ENCODE measurements at regions not wholly inside any gene's neighbourhood (a gene's known extent, or its start where the extent isn't known, plus 50 kb on each side); places are given as distances from the start of the nearest gene placed in this dataset.

GRCh38 chr5:116938488-116938887 is 363.9 kb upstream of the SEMA6A start:
- FAIRE-seq: no peak
- SMC1A ChIA-PET (ENCODE audit: uncharacterized antibody, unreplicated experiment): interaction anchor here (1.2 to 1.4 kb wide), 2 partner anchors 9 to 362 kb away, joined by 3 to 5 read pairs; no protein-coding TSS in a partner anchor

GRCh38 chr5:116935561-116936162 is 361.0 kb upstream of the SEMA6A start:
- DNase-seq (ENCODE audit: low read depth, low spot score) (no peak), ATAC-seq (no peak), FAIRE-seq (no peak)
- Histone ChIP-seq H3K4me2 (ENCODE audit: control insufficient read depth, insufficient read depth) (no peak overlapping the region), H2AFZ (ENCODE audit: control insufficient read depth, low read depth, low read length) (no peak overlapping the region), H3K4me1 (ENCODE audit: control insufficient read depth, insufficient read depth, low read length) (no peaks in the 10 kb centered on the region), H3K27ac (ENCODE audit: control insufficient read depth, insufficient read depth) (no peak overlapping the region), H3K27me3 (replicated peaks in 1 of 2; ENCODE audit: control insufficient read depth in 2 of 2, insufficient read depth in 2 of 2, low read length in 1 of 2) (no peaks in the 10 kb centered on the region; a peak in 1 of 4 replicates), H3K4me3 (no peak overlapping the region), H3K36me3 (ENCODE audit: control insufficient read depth in 2 of 2, insufficient read depth in 2 of 2, low read length in 1 of 2) (no peaks in the 10 kb centered on the region), H3K79me2 (ENCODE audit: control insufficient read depth, insufficient read depth, low read length) (no peaks in the 10 kb centered on the region), H4K20me1 (ENCODE audit: control insufficient read depth, insufficient read depth) (no peaks in the 10 kb centered on the region), H3K9me3 (replicated peaks; ENCODE audit: control insufficient read depth, insufficient read depth, low read length) (no peaks in the 10 kb centered on the region), H3K9ac (ENCODE audit: control insufficient read depth, insufficient read depth, low read length) (no peak overlapping the region)
- ChIA-PET RAD21 (ENCODE audit: unreplicated experiment) (interaction anchor here (0.6 to 1.4 kb wide), 4 partner anchors 15 to 184 kb away, joined by 3 to 4 read pairs (median 3); no protein-coding TSS in a partner anchor), POLR2A (no interaction called here), CTCF (interaction anchor here (0.7 to 1.4 kb wide), 2 partner anchors 13 to 359 kb away, joined by 4 to 5 read pairs; no protein-coding TSS in a partner anchor), SMC1A (ENCODE audit: uncharacterized antibody, unreplicated experiment) (interaction anchor here (0.6 to 0.9 kb wide), 2 partner anchors 35 to 371 kb away, joined by 3 read pairs; no protein-coding TSS in a partner anchor)
- in situ Hi-C loops (cut with MboI) (no loop called here), intact Hi-C loops (cut with micrococcal nuclease; ENCODE audit: unreplicated experiment) (no loop called here)
- WGBS (ENCODE audit: insufficient coverage, insufficient replicate concordance, low lambda C conversion rate, missing lambda C conversion rate): 44% methylated on average over 2 of the region's 2 CpGs
- no TSS peak for BruUV-seq (replicated peaks)
- no peak for TF ChIP-seq ELK1 (IDR thresholded peaks at IDR 0.05; ENCODE audit: low read depth, low read length)
- no peak for TF ChIP-seq SIX5 (IDR thresholded peaks at IDR 0.05; ENCODE audit: low read depth, low read length, severe bottlenecking)
- TF ChIP-seq ZNF384 (IDR thresholded peaks at IDR 0.05; ENCODE audit: borderline replicate concordance, low read depth, low read length): no peak
- TF ChIP-seq ZBTB33 (IDR thresholded peaks at IDR 0.05): no peak
- no peak for TF ChIP-seq HCFC1 (IDR thresholded peaks at IDR 0.05; ENCODE audit: low read length)
- no peak for TF ChIP-seq ZNF207 (IDR thresholded peaks at IDR 0.05; ENCODE audit: borderline replicate concordance)
- TF ChIP-seq CEBPB (IDR thresholded peaks at IDR 0.05; ENCODE audit: borderline replicate concordance in 1 of 2, low read depth in 2 of 2, low read length in 2 of 2): no peak
- TF ChIP-seq LARP7 (IDR thresholded peaks at IDR 0.05): no peak
- TF ChIP-seq HSF1 (IDR thresholded peaks at IDR 0.05; ENCODE audit: low read depth, low read length): no peak

More at GRCh38 chr5:116938488-116938887, 363.9 kb upstream of the SEMA6A start:
- Histone ChIP-seq H3K36me3 (ENCODE audit: control insufficient read depth in 2 of 2, insufficient read depth in 2 of 2, low read length in 1 of 2) (no peaks in the 10 kb centered on the region), H3K4me3 (no peak overlapping the region), H3K9me3 (replicated peaks; ENCODE audit: control insufficient read depth, insufficient read depth, low read length) (no peaks in the 10 kb centered on the region), H4K20me1 (ENCODE audit: control insufficient read depth, insufficient read depth) (no peaks in the 10 kb centered on the region), H2AFZ (ENCODE audit: control insufficient read depth, low read depth, low read length) (no peak overlapping the region; the same call in 1 of the 2 replicates), H3K4me2 (ENCODE audit: control insufficient read depth, insufficient read depth) (no peak overlapping the region), H3K79me2 (ENCODE audit: control insufficient read depth, insufficient read depth, low read length) (no peaks in the 10 kb centered on the region), H3K27me3 (replicated peaks in 1 of 2; ENCODE audit: control insufficient read depth in 2 of 2, insufficient read depth in 2 of 2, low read length in 1 of 2) (no peaks in the 10 kb centered on the region), H3K4me1 (ENCODE audit: control insufficient read depth, insufficient read depth, low read length) (no peaks in the 10 kb centered on the region), H3K27ac (ENCODE audit: control insufficient read depth, insufficient read depth) (no peak overlapping the region), H3K9ac (ENCODE audit: control insufficient read depth, insufficient read depth, low read length) (no peak overlapping the region)
- intact Hi-C loops (cut with micrococcal nuclease; ENCODE audit: unreplicated experiment): no loop called here
- in situ Hi-C loops (cut with MboI): no loop called here
- POLR2A ChIA-PET: no interaction called here
- no TSS peak for BruUV-seq (replicated peaks)
- RAD21 ChIA-PET (ENCODE audit: unreplicated experiment): interaction anchor here (1.4 kb wide), 1 partner anchor 14 kb away, joined by 3 read pairs; no protein-coding TSS in a partner anchor
- 0% methylated on average over 1 of the region's 1 CpG for WGBS (ENCODE audit: insufficient coverage, insufficient replicate concordance, low lambda C conversion rate, missing lambda C conversion rate)
- peak; percentile 80 for ATAC-seq
- no peak for DNase-seq (ENCODE audit: low read depth, low spot score)
- TF ChIP-seq SMC3 (IDR thresholded peaks at IDR 0.05; ENCODE audit: borderline replicate concordance, low read length): no peak
- TF ChIP-seq MEF2B (IDR thresholded peaks at IDR 0.05; ENCODE audit: partially characterized antibody, poor library complexity, severe bottlenecking): peak; percentile 80
- TF ChIP-seq RAD21 (IDR thresholded peaks at IDR 0.05; ENCODE audit: insufficient read depth, low read depth, low read length): no peak
- TF ChIP-seq RCOR1 (conservative IDR thresholded peaks at IDR 0.05; ENCODE audit: low read depth, low read length): no peak
- no peak for TF ChIP-seq BMI1 (IDR thresholded peaks at IDR 0.05; ENCODE audit: borderline replicate concordance)
- TF ChIP-seq MTA2 (IDR thresholded peaks at IDR 0.05; ENCODE audit: low read depth): peak; percentile 23; the same call in 1 of the 2 replicates
- peak in 1 of 2 experiments; percentile 47; a peak in 1 of 4 replicates for TF ChIP-seq EP300 (IDR thresholded peaks at IDR 0.05; ENCODE audit: borderline replicate concordance in 1 of 2, control insufficient read depth in 1 of 2, low read depth in 2 of 2, low read length in 2 of 2)
- CTCF ChIA-PET: interaction anchor here (1.2 to 1.6 kb wide), 2 partner anchors 17 to 363 kb away, joined by 3 to 4 read pairs; partner anchors contain the start of gene SEMA6A

All from GM12878 (cell line).